GM19023 (cell line): ENCODE measurements at regions not wholly inside any gene's neighbourhood (a gene's known extent, or its start where the extent isn't known, plus 50 kb on each side); places are given as distances from the start of the nearest gene placed in this dataset.
A peak's percentile ranks its signal among the peaks of the same experiment; 100 is the strongest.

ENCODE experiments used
- ATAC-seq: cut with Tn5 transposase; IDR thresholded peaks from one replicate; pipeline ENCODE4 v1.9.1; 2021; ENCODE audit warnings: mild to moderate bottlenecking, moderate library complexity; ENCODE audit not compliant: unreplicated experiment

DNA sequence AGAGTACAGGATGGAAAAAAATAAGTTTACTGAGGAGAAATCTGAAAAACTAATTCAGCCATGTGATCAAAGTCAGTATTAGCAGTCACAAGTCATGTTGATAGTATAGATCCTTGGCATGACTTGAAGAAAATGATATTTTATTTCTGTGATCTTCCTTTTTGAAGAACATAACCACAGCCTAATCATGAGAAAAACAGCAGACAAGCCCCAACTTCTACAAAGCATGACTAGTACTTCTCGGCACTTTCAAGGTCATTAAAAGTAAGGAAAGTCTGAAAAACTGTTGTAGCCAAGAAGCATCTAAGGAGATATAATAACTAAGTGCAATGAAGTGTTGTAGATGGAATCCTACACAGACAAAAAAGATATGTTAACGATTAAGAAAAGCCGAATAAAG is 264.1 kb upstream of the FOXG1 start:
- ATAC-seq: no peak

DNA sequence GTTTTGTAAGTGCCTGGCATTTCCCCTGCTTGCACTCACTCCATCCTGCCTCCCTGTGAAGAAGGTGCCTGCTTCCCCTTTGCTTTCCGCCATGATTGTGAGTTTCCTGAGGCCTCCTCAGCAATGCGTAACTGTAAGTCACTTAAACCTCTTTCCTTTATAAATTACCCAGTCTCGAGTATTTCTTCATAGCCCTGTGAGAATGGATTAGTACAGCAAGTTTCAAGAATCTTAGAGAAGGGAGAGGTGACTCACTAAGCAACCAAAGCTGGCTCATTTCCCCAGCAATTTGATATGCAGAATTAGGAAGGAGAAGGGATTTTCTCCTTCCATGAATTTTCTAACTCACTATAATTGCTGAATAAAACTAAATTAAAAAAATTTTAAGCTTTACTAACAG is 251.0 kb upstream of the FOXG1 start:
- no peak for ATAC-seq

- ATAC-seq: no peak
These were observed 229.7 kb upstream of the FOXG1 start for GRCh38 chr14:28536889-28537288.

DNA sequence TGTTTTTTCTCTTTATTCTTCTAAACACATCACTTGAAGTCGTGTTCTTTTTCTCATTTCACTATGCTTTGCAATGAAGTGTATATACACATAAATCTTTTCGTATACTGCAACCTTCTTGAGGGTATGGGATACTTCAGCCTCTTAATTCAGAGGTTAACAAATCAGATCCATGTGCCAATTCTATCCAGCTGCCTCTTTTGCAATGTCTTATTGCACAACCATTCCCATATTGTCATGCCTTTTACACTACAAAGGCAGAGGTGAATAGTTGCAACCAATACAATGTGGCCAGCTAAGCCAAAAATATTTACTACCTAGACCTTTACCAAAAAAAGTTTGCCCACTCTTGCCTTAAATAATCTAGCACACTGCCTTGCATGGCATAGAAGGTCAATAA is 224.5 kb upstream of the FOXG1 start:
- no peak for ATAC-seq

GRCh38 chr14:28565345-28565744 is 201.2 kb upstream of the FOXG1 start:
- no peak for ATAC-seq

GRCh38 chr14:28570391-28570790 is 196.2 kb upstream of the FOXG1 start:
- no peak for ATAC-seq

DNA sequence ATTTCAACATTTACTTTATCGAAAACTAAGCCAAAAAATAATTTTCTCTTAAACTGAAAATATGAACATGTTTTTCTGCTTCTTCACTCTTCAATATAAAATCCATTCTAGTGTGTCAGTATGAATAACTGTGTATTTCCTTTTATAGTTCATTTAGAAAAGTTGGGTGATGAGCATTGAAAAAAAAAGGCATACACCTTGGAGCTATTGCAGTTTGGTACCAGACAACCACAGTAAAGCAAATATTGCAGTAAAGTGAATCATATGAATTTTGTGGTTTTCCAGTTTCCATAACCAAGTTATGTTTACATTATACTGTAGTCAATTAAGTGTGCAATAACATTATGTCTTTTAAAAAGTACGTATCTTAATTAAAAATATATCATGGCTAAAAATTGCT is 195.0 kb upstream of the FOXG1 start:
- ATAC-seq: no peak

DNA sequence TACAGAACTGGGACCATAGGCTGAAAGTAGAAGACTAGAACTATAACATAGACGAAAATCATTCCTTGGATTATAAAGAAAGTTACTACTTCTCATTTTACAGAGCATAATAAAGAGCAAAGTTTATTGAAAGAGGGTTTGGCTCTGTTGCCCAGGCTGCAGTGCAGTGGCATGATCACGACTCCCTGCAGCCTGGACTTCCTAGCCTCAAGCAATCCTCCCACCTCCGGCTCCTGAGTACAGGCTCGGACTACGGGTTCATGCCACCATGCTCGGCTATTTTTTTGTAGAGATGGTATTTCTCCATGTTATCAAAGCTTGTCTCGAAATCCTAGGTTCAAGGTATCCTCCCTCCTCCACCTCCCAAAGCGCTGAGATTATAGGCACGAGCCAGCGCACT is 190.1 kb upstream of the FOXG1 start:
- ATAC-seq: no peak

- no peak for ATAC-seq
These were observed 189.4 kb upstream of the FOXG1 start for GRCh38 chr14:28577187-28577586.

- ATAC-seq: no peak
These were observed 188.9 kb upstream of the FOXG1 start for GRCh38 chr14:28577711-28578131.

DNA sequence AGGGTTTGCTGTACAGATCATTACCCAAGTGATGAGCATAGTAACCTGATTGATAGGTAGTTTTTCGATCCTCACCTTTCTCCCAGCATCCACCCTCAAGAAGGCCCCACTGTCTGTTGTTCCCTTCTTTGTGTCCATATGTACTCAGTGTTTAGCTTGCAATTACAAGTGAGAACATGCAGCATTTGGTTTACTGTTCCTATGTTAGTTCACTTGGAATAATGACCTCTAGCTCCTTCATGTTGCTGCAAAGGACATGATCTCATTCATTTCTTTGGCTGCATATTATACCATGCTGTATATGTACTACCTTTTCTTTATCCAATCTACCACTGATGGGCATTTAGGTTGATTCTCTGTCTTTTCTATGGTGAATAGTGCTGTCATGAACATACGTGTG is 181.6 kb upstream of the FOXG1 start:
- ATAC-seq: no peak

GRCh38 chr14:28589792-28590191 is 176.8 kb upstream of the FOXG1 start:
- ATAC-seq: no peak

GRCh38 chr14:28596391-28596790 is 170.2 kb upstream of the FOXG1 start:
- no peak for ATAC-seq

- ATAC-seq: no peak
These were observed 167.4 kb upstream of the FOXG1 start for GRCh38 chr14:28599191-28599590.

DNA sequence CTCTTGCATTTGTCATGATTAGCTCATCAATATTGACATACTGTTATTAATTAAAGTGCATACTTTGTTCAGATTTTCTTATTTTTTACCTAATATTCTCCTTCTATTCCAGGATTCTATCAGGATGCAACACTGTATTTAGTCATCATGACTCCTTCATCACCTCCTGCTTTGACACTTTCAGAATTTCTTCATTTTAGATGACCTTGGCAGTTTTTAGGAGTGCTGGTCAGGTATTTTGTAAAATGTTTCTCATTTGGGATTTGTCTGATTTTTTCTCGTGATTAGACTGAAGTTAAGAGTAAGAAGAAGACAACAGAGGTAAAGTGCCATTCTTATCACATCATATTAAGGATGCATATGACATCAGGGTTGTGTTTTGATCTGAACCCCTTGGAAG is 167.0 kb upstream of the FOXG1 start:
- no peak for ATAC-seq

DNA sequence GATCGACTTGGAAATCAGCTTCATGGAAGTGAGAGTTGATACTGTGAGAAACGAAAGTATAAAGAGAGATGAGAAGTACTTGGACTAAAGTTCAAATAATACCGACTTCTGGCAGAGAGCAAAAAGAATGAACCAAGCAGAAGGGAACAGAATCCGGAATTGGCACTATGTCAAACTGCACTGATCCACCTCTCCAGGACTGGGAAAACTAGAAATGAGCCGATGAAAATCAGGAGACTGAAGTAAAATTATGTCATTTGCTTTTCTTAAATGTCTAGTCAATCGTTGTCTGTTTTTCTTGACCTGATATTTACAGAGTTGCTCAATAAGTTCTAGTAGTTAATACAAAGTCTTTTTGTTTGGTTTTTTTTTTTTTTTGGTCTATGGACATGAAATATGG is 163.0 kb upstream of the FOXG1 start:
- ATAC-seq: no peak

DNA sequence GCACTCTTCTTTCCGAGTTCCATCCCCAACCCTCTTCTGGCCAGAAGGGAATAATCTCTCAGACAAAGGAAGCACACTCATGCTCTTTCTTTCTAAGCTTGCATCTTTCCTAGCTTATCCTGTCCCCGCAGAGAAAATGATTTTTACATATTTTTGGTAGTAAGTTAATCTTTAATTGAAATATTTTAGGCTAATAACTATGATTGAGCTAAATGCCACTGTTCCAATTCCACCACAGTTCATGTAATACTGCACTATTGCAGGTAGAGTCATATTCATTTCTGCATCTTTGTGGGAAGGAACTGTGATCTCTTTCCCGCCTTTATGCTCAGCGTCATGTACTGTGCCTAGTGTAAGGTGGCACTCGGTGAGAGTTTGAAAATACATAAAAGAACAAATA is 158.9 kb upstream of the FOXG1 start:
- ATAC-seq: no peak

- ATAC-seq: no peak
These were observed 158.1 kb upstream of the FOXG1 start for GRCh38 chr14:28608443-28608842.

DNA sequence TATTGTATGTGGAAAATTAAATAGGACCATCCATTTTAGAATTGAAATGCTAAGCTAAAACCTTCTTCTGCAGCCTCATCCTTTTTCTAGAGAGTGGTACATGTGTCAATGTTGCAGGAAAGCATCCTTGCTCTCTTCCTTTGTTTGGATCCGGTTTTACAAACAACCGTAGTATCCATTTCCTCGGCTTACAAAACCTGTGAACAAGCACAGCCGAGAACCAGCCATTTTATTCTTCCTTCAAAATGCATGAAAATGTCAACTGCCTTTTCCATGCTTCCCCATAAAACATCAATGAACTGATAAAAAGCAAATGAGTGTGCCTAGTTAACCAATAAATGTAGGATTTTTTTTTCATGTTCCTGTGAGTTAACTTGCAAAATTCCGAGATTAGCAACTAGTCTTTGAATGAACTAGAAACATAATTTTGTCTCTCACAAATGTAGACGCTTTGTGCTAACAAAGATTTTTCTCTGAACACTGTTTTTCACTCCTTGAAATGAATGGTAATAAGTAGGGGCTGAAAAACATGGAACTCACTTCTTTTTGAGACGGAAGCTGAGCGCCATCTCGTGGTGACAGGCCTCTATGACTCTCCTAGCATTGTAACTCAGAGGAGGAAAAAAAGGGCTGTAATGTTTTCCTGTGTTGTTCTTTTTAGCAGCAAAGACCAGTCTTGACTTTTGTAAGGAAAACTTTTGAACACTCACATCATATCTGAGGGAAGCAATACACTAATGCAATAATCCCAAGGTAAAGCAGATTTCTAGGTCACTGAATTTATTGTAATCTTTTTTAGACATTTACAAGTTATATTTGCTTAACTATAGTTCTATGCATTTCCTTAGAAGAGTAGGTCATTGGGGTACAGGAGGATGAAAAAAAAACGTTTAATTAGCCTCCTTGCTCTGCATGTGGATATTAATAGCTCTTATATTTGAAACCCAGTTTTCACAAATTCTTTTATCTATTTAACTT is 157.4 kb upstream of the FOXG1 start:
- ATAC-seq: peak; percentile 64

GRCh38 chr14:28612414-28612813 is 154.2 kb upstream of the FOXG1 start:
- no peak for ATAC-seq

- no peak for ATAC-seq
These were observed 153.1 kb upstream of the FOXG1 start for GRCh38 chr14:28613532-28613931.

DNA sequence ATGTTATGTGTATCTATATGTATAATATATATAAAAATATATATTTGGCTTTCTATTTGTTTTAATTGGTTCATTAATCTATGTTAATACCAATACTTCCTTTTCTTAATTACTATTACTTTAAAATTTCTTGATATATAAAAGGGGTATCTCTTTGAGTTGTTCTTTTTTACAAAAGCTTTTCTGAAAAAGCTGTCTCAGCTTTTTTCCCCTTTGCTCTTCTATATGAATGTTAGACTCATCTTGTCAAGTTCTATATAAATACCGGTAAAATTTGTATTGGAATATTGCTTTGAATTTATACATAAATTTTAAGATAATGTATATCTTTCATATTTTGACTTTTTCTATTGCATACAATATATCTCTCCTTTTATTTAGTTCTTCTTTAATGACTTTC is 139.8 kb upstream of the FOXG1 start:
- ATAC-seq: no peak
